GM13977 (cell line): ENCODE measurements at regions not wholly inside any gene's neighbourhood (a gene's known extent, or its start where the extent isn't known, plus 50 kb on each side); places are given as distances from the start of the nearest gene placed in this dataset.

Experiments
- DNase-seq: peaks from one replicate; pipeline ENCODE4 v3.0.0; 2012; ENCODE audit warnings: low spot score
- CTCF ChIP-seq: IDR thresholded peaks from 2 replicates; pipeline ENCODE4 v1.5.1; 2012; ENCODE audit warnings: mild to moderate bottlenecking, control low read depth; ENCODE audit not compliant: insufficient read depth; ENCODE audit errors: extremely low read depth, missing control alignments
- in situ Hi-C: fragments of 300-500 bp; cut with MboI; formaldehyde crosslinking; loops from one replicate; pipeline ENCODE4 v1.12.0; 2022; ENCODE audit warnings: low sequenced_read_pairs, low pct_unique_long_range_greater_than_20kb, mixed read lengths, inconsistent platforms; ENCODE audit not compliant: unreplicated experiment

- no peak for TF ChIP-seq CTCF
- in situ Hi-C loops, result no loop called here
- DNase-seq, result peak; percentile 26
These were observed 75.9 kb upstream of the CAMK2D start for GRCh38 chr4:113837397-113837796.

- no peak for TF ChIP-seq CTCF
- DNase-seq, result no peak
- in situ Hi-C loops, result no loop called here
These were observed 73.5 kb upstream of the CAMK2D start for GRCh38 chr4:113835005-113835404.

GRCh38 chr4:113834298-113834697, 72.8 kb upstream of the CAMK2D start:
- no peak for DNase-seq
- in situ Hi-C loops, result no loop called here
- no peak for TF ChIP-seq CTCF

GRCh38 chr4:113832803-113833202, 71.3 kb upstream of the CAMK2D start:
- in situ Hi-C loops, result no loop called here
- no peak for DNase-seq

GRCh38 chr4:113831457-113831856, 69.9 kb upstream of the CAMK2D start:
- TF ChIP-seq CTCF, result no peak
- in situ Hi-C loops, result no loop called here
- no peak for DNase-seq

More at GRCh38 chr4:113832803-113833202, 71.3 kb upstream of the CAMK2D start:
- TF ChIP-seq CTCF, result no peak

GRCh38 chr4:113828702-113829101, 67.2 kb upstream of the CAMK2D start:
- in situ Hi-C loops, result no loop called here
- TF ChIP-seq CTCF, result no peak
- no peak for DNase-seq

GRCh38 chr4:113827285-113827684, 65.7 kb upstream of the CAMK2D start:
- no peak for DNase-seq
- no peak for TF ChIP-seq CTCF
- in situ Hi-C loops, result no loop called here
